HG03064 (cell line): ENCODE measurements at regions not wholly inside any gene's neighbourhood (a gene's known extent, or its start where the extent isn't known, plus 50 kb on each side); places are given as distances from the start of the nearest gene placed in this dataset.

ENCODE experiments used
- ATAC-seq: cut with Tn5 transposase; IDR thresholded peaks from one replicate; pipeline ENCODE4 v1.9.1; 2021; ENCODE audit warnings: low read depth; ENCODE audit not compliant: unreplicated experiment

DNA sequence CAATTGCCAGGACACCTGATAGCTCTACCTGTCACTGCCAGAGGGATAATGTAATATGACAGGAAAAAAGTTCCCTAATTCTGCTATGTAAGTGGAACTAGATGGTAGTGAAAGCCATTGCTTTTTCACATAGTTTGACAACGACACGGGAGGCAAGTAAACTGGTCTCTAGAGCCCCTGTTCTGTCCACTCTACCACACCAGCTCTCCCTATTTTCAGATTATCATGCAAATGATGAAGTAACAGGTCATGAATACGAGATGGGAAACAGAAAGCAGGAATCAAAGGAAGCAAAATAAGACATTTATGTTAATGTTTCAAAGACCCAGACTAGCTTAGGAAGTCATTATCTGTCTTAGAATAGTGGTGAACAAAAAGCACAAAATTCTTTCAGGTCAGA is 56.2 kb downstream of the TAF11L14 start:
- ATAC-seq = no peak

DNA sequence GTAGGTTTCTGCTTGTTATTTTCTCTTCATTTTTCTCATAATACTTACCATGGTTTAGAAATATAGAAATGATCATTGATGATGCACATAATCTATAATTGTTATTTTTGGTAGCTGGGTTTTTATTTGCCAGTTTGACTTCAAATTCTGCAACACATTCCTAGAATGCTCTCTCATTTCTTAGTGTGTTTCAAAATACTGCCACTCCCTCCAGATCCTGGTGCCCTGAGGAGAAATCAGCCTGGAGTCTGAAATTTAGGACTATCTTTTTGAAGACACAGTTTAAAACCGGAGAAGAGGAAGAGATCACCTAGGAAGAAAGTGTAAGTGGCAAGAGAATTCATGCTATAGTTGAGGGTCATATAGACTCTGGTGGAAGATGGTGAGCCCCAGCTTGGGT is 57.5 kb downstream of the TAF11L14 start:
- no peak for ATAC-seq

DNA sequence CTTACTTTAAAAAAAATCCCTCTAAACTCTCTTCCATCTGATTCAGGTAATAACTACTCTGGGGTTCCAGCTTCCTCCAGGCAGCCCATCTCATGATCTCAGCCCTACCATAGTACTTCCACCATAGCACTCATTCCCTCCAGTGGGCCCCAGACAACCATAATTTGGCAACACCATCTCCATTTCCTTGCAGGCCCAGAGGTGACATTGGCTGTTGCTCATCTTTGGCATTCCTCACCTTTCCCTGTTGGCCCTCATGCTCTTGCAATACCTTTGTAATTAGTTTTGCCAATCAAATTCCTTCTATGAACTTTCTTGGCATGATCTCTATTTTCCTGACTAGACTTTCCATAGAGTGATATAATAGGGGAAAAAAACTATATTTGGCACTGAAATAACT is 60.1 kb downstream of the TAF11L14 start:
- no peak for ATAC-seq

- ATAC-seq = no peak
Observed at GRCh38 chr5:17694914-17695313, 60.7 kb downstream of the TAF11L14 start.

- no peak for ATAC-seq
Observed at GRCh38 chr5:17696627-17697026, 62.4 kb downstream of the TAF11L14 start.

- ATAC-seq = no peak
Observed at GRCh38 chr5:17697671-17698070, 63.4 kb downstream of the TAF11L14 start.

- no peak for ATAC-seq
Observed at GRCh38 chr5:17709011-17709710, 74.9 kb downstream of the TAF11L14 start.

DNA sequence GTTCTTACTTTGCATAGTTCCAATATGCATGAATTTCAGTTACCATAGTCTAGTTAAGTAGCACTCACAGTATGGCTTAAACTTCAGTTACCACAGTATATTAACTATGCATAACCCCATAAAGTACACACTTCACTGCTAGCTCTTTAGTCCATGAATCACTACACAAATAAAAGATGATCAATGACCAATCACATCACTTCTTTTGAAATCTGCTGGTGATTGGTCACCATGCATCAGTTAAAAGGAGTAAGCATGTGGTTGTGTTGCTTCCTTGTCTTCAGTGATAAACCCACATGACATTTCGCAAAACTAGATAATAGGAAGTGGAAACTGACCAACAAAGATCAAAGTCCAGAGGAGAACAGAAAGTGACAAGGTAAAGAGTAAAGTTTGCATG is 79.0 kb downstream of the TAF11L14 start:
- ATAC-seq = no peak

- no peak for ATAC-seq
Observed at GRCh38 chr5:17714186-17714585, 79.9 kb downstream of the TAF11L14 start.

DNA sequence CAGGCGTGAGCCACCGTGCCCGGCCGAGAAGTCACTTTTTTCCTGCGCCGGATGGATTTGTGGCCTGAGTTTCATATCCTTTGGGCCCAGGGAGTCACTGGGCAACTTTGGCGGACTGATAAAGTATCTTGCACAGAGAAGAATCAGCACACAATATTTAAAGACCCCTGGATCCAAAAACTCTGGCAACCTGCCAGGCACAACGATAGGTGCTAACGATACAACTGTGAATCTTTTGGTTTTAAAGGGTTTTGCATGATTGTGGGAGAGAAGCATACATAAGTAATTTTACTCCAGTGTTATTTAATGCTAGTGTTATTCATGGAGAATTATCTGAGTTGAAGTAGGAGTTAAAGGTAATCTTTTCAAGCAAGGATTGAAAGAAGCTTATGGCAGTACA is 85.3 kb downstream of the TAF11L14 start:
- no peak for ATAC-seq

- no peak for ATAC-seq
Observed at GRCh38 chr5:17720071-17720470, 85.8 kb downstream of the TAF11L14 start.

GRCh38 chr5:17723876-17724275 is 89.6 kb downstream of the TAF11L14 start:
- no peak for ATAC-seq

GRCh38 chr5:17727098-17727497 is 92.8 kb downstream of the TAF11L14 start:
- ATAC-seq = no peak

GRCh38 chr5:17730421-17730820 is 96.2 kb downstream of the TAF11L14 start:
- ATAC-seq = no peak

DNA sequence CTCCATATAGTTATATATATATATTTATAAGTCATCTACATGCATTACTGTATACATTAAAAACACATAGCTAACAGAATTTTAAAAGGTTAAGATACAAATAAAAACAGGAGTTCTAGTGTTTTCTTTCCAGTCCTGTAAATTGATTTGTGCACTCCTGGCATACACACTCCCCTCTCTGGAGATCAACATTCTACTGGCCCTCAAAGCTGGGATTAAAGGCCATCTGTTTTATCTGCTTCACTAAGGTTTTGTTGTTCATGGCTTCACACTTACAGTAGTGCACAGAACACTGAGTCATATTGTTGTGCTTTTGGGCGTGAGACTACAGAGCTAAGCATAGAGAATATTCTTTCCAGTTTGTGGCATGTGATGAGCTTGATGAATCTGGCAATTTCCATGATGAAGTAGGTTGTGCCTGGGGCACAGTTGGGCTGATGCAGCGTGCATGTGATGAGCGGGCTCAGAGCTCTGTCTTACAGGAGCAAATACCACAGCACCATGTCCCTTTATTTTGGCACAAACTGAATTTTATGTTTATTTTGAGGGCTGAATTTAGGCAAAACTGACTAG is 98.2 kb downstream of the TAF11L14 start:
- no peak for ATAC-seq

DNA sequence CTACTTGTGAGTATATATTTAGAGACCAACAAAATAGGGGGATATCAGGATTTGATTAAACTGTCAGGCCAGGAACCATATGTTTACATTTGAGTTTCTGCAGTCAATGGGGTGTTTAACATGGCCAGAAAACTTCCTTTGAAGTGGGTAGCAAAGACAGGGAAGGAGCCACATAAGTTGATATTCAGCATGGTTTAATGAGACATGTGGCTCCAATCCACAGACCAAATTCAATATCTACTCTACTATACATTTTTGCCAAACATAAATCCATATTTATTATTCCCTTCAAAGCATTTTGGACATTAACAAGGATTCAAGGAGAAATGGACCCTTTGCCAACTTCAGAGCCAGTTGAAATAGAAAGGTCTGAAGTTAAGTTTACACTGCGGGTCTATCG is 99.8 kb downstream of the TAF11L14 start:
- ATAC-seq = no peak

- no peak for ATAC-seq
Observed at GRCh38 chr5:17735761-17736160, 101.5 kb downstream of the TAF11L14 start.

GRCh38 chr5:17737092-17737491 is 102.8 kb downstream of the TAF11L14 start:
- no peak for ATAC-seq

DNA sequence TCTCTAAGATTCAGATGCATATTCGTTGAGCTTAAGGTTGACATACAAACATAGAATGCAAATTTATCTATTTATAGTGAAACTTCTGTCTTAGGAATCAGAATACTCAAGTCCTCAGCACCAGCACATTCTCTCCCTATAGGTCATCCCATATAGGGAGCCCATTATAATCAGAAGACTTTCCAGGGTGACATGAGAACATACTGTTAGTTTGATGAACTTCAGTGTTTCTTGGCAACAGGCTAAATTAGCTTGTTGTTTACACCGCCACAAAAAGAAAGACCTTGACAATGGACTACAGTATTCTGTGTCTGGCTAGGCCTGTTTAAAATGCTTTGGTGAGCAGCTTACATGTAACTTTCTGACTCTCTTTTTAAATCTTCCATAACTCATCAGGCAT is 104.2 kb downstream of the TAF11L14 start:
- no peak for ATAC-seq

DNA sequence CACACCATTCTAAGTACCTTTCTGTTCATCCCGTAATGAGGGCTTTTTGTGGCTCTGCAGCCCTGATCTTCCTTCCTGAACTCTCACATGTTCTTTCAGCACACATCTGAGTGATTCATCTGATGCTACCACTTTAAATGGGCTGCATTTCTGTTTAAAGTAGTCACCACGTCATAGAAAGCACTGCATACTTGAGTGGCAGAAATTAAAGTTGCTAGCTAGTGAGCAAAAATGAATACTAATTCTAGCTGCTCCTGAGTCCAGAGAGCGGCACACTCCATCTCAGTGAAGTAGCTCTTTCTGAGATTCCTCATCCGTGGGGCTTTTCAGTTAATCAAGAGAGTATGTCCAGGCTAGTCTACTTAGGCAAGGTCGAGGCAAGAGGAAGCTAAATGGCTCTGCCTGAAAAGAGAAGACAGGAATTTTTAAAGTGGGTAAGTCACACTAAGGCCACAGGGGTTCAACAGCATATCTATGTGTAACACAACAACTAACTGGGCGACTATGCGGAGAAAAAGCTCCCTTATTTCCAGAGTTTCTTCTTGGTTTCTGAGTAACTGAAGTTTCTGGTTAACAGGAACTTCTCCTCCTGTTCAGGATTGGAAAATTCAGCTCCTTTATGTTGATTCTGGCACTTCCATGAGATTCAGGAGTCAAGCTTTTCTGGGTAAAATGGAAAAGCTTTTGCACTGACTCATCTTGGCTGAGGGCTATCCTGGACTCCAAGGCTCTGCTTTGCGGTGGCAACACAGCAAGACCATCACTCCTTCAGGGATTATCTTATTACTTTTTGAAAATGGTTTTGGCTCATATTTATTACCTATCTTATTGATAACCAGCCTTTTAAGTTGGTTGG is 109.5 kb downstream of the TAF11L14 start:
- no peak for ATAC-seq

DNA sequence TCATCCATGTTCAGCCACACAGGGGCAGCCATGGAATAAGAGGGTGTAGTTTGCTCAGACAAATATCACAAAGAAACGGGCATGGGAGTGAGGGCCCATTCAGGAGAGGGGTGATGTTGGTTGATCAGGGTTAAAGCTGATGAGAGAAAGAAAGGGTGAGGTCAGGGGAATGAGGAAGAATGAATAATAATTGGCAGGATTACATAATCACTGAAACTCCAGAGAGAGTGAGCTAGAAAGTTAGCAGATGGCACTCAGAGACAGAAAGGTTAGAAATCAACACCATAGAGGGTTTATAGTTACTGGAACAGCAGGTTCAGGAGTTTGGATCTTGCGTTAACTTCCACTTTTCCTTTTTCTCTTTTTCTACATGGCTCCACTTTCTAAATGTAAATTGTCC is 113.9 kb downstream of the TAF11L14 start:
- ATAC-seq = no peak

- ATAC-seq = no peak
Observed at GRCh38 chr5:17748941-17749340, 114.7 kb downstream of the TAF11L14 start.
